ENCODE measurements at regions not wholly inside any gene's neighbourhood (a gene's known extent, or its start where the extent isn't known, plus 50 kb on each side); places are given as distances from the start of the nearest gene placed in this dataset.
"Not testable (repeated sequence)": the region's sequence is repeated elsewhere in the genome, so short reads cannot be mapped to it uniquely, and the experiment has no call there.

- no peak for DNase-seq (ENCODE audit: low read depth)
These were observed 177.3 kb downstream of the RPS24 start for GRCh38 chr10:78210976-78211375.

GRCh38 chr10:78211561-78212051, 177.9 kb downstream of the RPS24 start:
- DNase-seq (ENCODE audit: low read depth), result peak; percentile 34

- DNase-seq (ENCODE audit: low read depth), result no peak
These were observed 178.6 kb downstream of the RPS24 start for GRCh38 chr10:78212060-78212785.

- no peak for DNase-seq (ENCODE audit: low read depth)
These were observed 179.1 kb downstream of the RPS24 start for GRCh38 chr10:78212786-78213175.

- no peak for DNase-seq (ENCODE audit: low read depth)
These were observed 181.3 kb downstream of the RPS24 start for GRCh38 chr10:78214955-78215354.

GRCh38 chr10:78215645-78216044, 182.0 kb downstream of the RPS24 start:
- DNase-seq (ENCODE audit: low read depth), result peak; percentile 60

GRCh38 chr10:78217336-78217735, 183.7 kb downstream of the RPS24 start:
- DNase-seq (ENCODE audit: low read depth), result no peak

GRCh38 chr10:78218798-78219490, 185.3 kb downstream of the RPS24 start:
- DNase-seq (ENCODE audit: low read depth), result no peak

GRCh38 chr10:78219568-78219967, 185.9 kb downstream of the RPS24 start:
- DNase-seq (ENCODE audit: low read depth), result not testable (repeated sequence)

GRCh38 chr10:78220781-78221180, 187.1 kb downstream of the RPS24 start:
- DNase-seq (ENCODE audit: low read depth), result no peak

GRCh38 chr10:78222096-78222790, 188.6 kb downstream of the RPS24 start:
- no peak for DNase-seq (ENCODE audit: low read depth)

GRCh38 chr10:78223088-78223487, 189.4 kb downstream of the RPS24 start:
- no peak for DNase-seq (ENCODE audit: low read depth)

- no peak for DNase-seq (ENCODE audit: low read depth)
These were observed 190.9 kb downstream of the RPS24 start for GRCh38 chr10:78224602-78225001.

GRCh38 chr10:78225594-78225993, 191.9 kb downstream of the RPS24 start:
- DNase-seq (ENCODE audit: low read depth), result no peak

GRCh38 chr10:78229489-78229888, 195.8 kb downstream of the RPS24 start:
- DNase-seq (ENCODE audit: low read depth), result no peak

GRCh38 chr10:78229950-78230675, 196.4 kb downstream of the RPS24 start:
- DNase-seq (ENCODE audit: low read depth), result no peak

- DNase-seq (ENCODE audit: low read depth), result no peak
These were observed 197.7 kb downstream of the RPS24 start for GRCh38 chr10:78231327-78231726.

- DNase-seq (ENCODE audit: low read depth), result peak; percentile 20
These were observed 198.3 kb downstream of the RPS24 start for GRCh38 chr10:78231939-78232338.

- no peak for DNase-seq (ENCODE audit: low read depth)
These were observed 202.9 kb downstream of the RPS24 start for GRCh38 chr10:78236416-78237015.

GRCh38 chr10:78237951-78238350, 204.3 kb downstream of the RPS24 start:
- DNase-seq (ENCODE audit: low read depth), result not testable (repeated sequence)

GRCh38 chr10:78247266-78247665, 213.6 kb downstream of the RPS24 start:
- no peak for DNase-seq (ENCODE audit: low read depth)

GRCh38 chr10:78247821-78248220, 214.2 kb downstream of the RPS24 start:
- no peak for DNase-seq (ENCODE audit: low read depth)

Measured in fibroblast of gingiva (primary cell).